ENCODE measurements at regions not wholly inside any gene's neighbourhood (a gene's known extent, or its start where the extent isn't known, plus 50 kb on each side); places are given as distances from the start of the nearest gene placed in this dataset.

GRCh38 chr10:30554440-30554825 lies 75.1 kb downstream of the LYZL2 start:
- TF ChIP-seq EZH2 (IDR thresholded peaks at IDR 0.05; ENCODE audit: borderline replicate concordance, low read depth, low read length, severe bottlenecking) (no peak), CTCF (IDR thresholded peaks at IDR 0.05; ENCODE audit: borderline replicate concordance, extremely low read depth, low read length, poor library complexity, severe bottlenecking) (no peak)
